Inferior parietal cortex (tissue), 1 donor: ENCODE measurements at regions not wholly inside any gene's neighbourhood (a gene's known extent, or its start where the extent isn't known, plus 50 kb on each side); places are given as distances from the start of the nearest gene placed in this dataset.
"Not testable (repeated sequence)": the region's sequence is repeated elsewhere in the genome, so short reads cannot be mapped to it uniquely, and the experiment has no call there.

ENCODE experiments used
- DNase-seq: peaks from one replicate; pipeline ENCODE4 v3.0.0-alpha.2; 2016; ENCODE audit errors: extremely low spot score

- no peak for DNase-seq
Measured at GRCh38 chr6:27678469-27678868, 205.6 kb upstream of the ZNF184 start.

- DNase-seq = no peak
Measured at GRCh38 chr6:27674882-27675281, 202.0 kb upstream of the ZNF184 start.

- peak; percentile 40 for DNase-seq
Measured at GRCh38 chr6:27672113-27672799, 199.4 kb upstream of the ZNF184 start.

- no peak for DNase-seq
Measured at GRCh38 chr6:27669624-27670301, 196.9 kb upstream of the ZNF184 start.

- no peak for DNase-seq
Measured at GRCh38 chr6:27669295-27669623, 196.4 kb upstream of the ZNF184 start.

- DNase-seq = peak; percentile 52
Measured at GRCh38 chr6:27668442-27669294, 195.8 kb upstream of the ZNF184 start.

GRCh38 chr6:27667657-27668441 lies 194.9 kb upstream of the ZNF184 start:
- DNase-seq = no peak

GRCh38 chr6:27667016-27667656 lies 194.2 kb upstream of the ZNF184 start:
- no peak for DNase-seq

- no peak for DNase-seq
Measured at GRCh38 chr6:27662769-27663168, 189.9 kb upstream of the ZNF184 start.

GRCh38 chr6:27662212-27662611 lies 189.3 kb upstream of the ZNF184 start:
- not testable (repeated sequence) for DNase-seq

- DNase-seq = not testable (repeated sequence)
Measured at GRCh38 chr6:27653143-27653825, 180.4 kb upstream of the ZNF184 start.

- DNase-seq = no peak
Measured at GRCh38 chr6:27651371-27651732, 178.4 kb upstream of the ZNF184 start.

GRCh38 chr6:27650620-27651370 lies 177.9 kb upstream of the ZNF184 start:
- DNase-seq = peak; percentile 34

- no peak for DNase-seq
Measured at GRCh38 chr6:27644528-27644927, 171.6 kb upstream of the ZNF184 start.

- no peak for DNase-seq
Measured at GRCh38 chr6:27642744-27643456, 170.0 kb upstream of the ZNF184 start.

GRCh38 chr6:27635886-27636285 lies 163.0 kb upstream of the ZNF184 start:
- DNase-seq = not testable (repeated sequence)

GRCh38 chr6:27633221-27633688 lies 160.3 kb upstream of the ZNF184 start:
- not testable (repeated sequence) for DNase-seq

GRCh38 chr6:27631609-27631916 lies 158.7 kb upstream of the ZNF184 start:
- DNase-seq = no peak
